Loucy (cell line): ENCODE measurements at regions not wholly inside any gene's neighbourhood (a gene's known extent, or its start where the extent isn't known, plus 50 kb on each side); places are given as distances from the start of the nearest gene placed in this dataset.

Experiments
- EZH2phosphoT487 ChIP-seq: fragments of 200-600 bp; IDR thresholded peaks from 2 replicates; pipeline ENCODE4 v1.6.1; 2018; ENCODE audit warnings: antibody characterized with exemption, mild to moderate bottlenecking, moderate library complexity, borderline replicate concordance
- TF ChIP-seq, protein P1 (sequence below): fragments of 200-600 bp; sonication (generic); conservative IDR thresholded peaks from 2 replicates; pipeline ENCODE4 v1.5.1; 2014; ENCODE audit warnings: mild to moderate bottlenecking, antibody characterized with exemption, low read length

- TF ChIP-seq, protein P1, sequence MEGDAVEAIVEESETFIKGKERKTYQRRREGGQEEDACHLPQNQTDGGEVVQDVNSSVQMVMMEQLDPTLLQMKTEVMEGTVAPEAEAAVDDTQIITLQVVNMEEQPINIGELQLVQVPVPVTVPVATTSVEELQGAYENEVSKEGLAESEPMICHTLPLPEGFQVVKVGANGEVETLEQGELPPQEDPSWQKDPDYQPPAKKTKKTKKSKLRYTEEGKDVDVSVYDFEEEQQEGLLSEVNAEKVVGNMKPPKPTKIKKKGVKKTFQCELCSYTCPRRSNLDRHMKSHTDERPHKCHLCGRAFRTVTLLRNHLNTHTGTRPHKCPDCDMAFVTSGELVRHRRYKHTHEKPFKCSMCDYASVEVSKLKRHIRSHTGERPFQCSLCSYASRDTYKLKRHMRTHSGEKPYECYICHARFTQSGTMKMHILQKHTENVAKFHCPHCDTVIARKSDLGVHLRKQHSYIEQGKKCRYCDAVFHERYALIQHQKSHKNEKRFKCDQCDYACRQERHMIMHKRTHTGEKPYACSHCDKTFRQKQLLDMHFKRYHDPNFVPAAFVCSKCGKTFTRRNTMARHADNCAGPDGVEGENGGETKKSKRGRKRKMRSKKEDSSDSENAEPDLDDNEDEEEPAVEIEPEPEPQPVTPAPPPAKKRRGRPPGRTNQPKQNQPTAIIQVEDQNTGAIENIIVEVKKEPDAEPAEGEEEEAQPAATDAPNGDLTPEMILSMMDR: no peak
- no peak for TF ChIP-seq EZH2phosphoT487
These were observed 113.7 kb upstream of the CCND2 start for GRCh38 chr12:4159851-4160250.
